GM12892 (cell line): ENCODE measurements at regions not wholly inside any gene's neighbourhood (a gene's known extent, or its start where the extent isn't known, plus 50 kb on each side); places are given as distances from the start of the nearest gene placed in this dataset.

Experiments used
- POLR2A ChIP-seq: IDR thresholded peaks from 2 replicates; pipeline ENCODE4 v1.6.1; 2011; ENCODE audit warnings: low read depth, low read length, control low read depth
- TAF1 ChIP-seq: IDR thresholded peaks from 2 replicates; pipeline ENCODE4 v1.6.1; 2011; ENCODE audit warnings: low read depth, mild to moderate bottlenecking, control low read depth, low read length, borderline replicate concordance

- TF ChIP-seq TAF1 (no peak), POLR2A (no peak)
These were observed 106.4 kb upstream of the NWD2 start for GRCh38 chr4:37138019-37138653.
